Upper lobe of right lung (tissue), 1 donor: ENCODE measurements at regions not wholly inside any gene's neighbourhood (a gene's known extent, or its start where the extent isn't known, plus 50 kb on each side); places are given as distances from the start of the nearest gene placed in this dataset.
A peak's percentile ranks its signal among the peaks of the same experiment; 100 is the strongest.

Experiments
- ATAC-seq: fragments of 200-7000 bp; cut with Tn5 transposase; one replicate; pipeline ENCODE4 v1.9.1; 2020; ENCODE audit warnings: mild to moderate bottlenecking, moderate library complexity
- DNase-seq: peaks from one replicate; pipeline ENCODE4 v3.0.0-alpha.2; 2020
- H3K27ac ChIP-seq: fragments of 200-600 bp; one replicate; pipeline ENCODE4 v1.8.0; 2022
- H3K27me3 ChIP-seq: fragments of 200-600 bp; one replicate; pipeline ENCODE4 v1.8.0; 2022; ENCODE audit warnings: mild to moderate bottlenecking
- H3K36me3 ChIP-seq: fragments of 200-600 bp; one replicate; pipeline ENCODE4 v1.8.0; 2022
- H3K4me1 ChIP-seq: fragments of 200-600 bp; one replicate; pipeline ENCODE4 v1.8.0; 2022
- H3K4me3 ChIP-seq: fragments of 200-600 bp; one replicate; pipeline ENCODE4 v1.8.0; 2022; ENCODE audit warnings: mild to moderate bottlenecking
- H3K9me3 ChIP-seq: fragments of 200-600 bp; one replicate; pipeline ENCODE4 v1.8.0; 2022
- CTCF ChIP-seq: fragments of 200-600 bp; IDR thresholded peaks from one replicate; pipeline ENCODE4 v1.8.0; 2022; ENCODE audit warnings: antibody characterized with exemption
- intact Hi-C: fragments of 100-400 bp; cut with DNase I; formaldehyde crosslinking; loops from one replicate; pipeline ENCODE4 v1.11.0; 2022
- donor health status: DM: no; HTN: yes; CAD: no; lungs with severe emphysema.

DNA sequence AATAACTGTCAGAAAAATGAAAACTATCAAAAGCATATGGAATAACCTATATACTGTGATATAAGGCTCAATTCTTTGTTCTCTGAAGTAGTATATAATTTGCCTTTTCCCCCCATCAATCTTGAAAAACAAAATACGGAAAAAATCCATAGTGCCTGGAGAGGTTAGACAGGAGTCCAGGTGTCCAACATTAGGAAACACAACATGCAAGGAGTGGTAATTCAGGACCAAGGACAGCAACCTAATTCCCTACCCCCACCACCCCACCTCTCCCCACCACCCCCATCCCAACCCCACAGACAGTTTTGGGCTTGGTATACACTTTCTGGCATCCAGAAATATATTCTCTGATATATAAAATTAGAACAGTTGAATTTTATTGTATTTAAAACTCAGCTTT is 55.1 kb upstream of the SLC25A26 start:
- intact Hi-C loops: no loop called here
- Histone ChIP-seq H3K27ac (no peak overlapping the region), H3K36me3 (no peaks in the 10 kb centered on the region), H3K9me3 (no peaks in the 10 kb centered on the region), H3K4me3 (no peak overlapping the region), H3K27me3 (no peaks in the 10 kb centered on the region), H3K4me1 (no peaks in the 10 kb centered on the region)
- no peak for DNase-seq
- no peak for ATAC-seq
- no peak for TF ChIP-seq CTCF

- DNase-seq (no peak), ATAC-seq (no peak)
- no peak overlapping the region for H3K27ac ChIP-seq
- no peak overlapping the region for H3K4me3 ChIP-seq
- H3K36me3 ChIP-seq: no peaks in the 10 kb centered on the region
- H3K27me3 ChIP-seq: no peaks in the 10 kb centered on the region
- H3K9me3 ChIP-seq: no peaks in the 10 kb centered on the region
- TF ChIP-seq CTCF: no peak
- no peaks in the 10 kb centered on the region for H3K4me1 ChIP-seq
- intact Hi-C loops: no loop called here
Observed at GRCh38 chr3:66164155-66164554, 56.6 kb upstream of the SLC25A26 start.

DNA sequence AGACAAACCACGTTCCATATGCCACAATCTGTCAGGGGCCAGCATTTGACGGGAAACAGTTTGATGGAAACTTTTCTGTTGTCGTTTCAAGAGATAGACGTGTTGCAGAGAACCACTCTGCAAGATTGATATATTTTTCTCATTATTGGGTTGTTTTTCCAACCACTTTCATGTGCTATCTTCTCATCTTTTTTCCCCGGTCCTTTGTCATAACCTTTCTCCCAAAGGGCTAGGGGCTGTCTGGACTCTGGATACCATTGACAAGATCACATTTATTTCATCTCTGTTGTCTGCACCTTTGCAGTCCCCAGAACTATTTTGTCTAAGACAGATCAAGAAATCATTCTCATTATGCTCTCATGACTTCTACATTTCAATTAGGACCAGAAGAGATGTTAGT is 57.6 kb upstream of the SLC25A26 start:
- no peak for DNase-seq
- H3K4me1 ChIP-seq: no peaks in the 10 kb centered on the region
- no peaks in the 10 kb centered on the region for H3K36me3 ChIP-seq
- no peak for TF ChIP-seq CTCF
- intact Hi-C loops: no loop called here
- no peak for ATAC-seq
- no peak overlapping the region for H3K27ac ChIP-seq
- no peak overlapping the region for H3K4me3 ChIP-seq
- H3K27me3 ChIP-seq: no peaks in the 10 kb centered on the region
- no peaks in the 10 kb centered on the region for H3K9me3 ChIP-seq

- no peak for TF ChIP-seq CTCF
- H3K4me3 ChIP-seq: no peak overlapping the region
- no peak for ATAC-seq
- no peaks in the 10 kb centered on the region for H3K36me3 ChIP-seq
- H3K27me3 ChIP-seq: no peaks in the 10 kb centered on the region
- intact Hi-C loops: no loop called here
- H3K9me3 ChIP-seq: no peaks in the 10 kb centered on the region
- DNase-seq: no peak
- H3K4me1 ChIP-seq: no peaks in the 10 kb centered on the region
- H3K27ac ChIP-seq: no peak overlapping the region
Observed at GRCh38 chr3:66162766-66163165, 58.0 kb upstream of the SLC25A26 start.

- Histone ChIP-seq H3K36me3 (no peaks in the 10 kb centered on the region), H3K9me3 (no peaks in the 10 kb centered on the region), H3K27me3 (no peaks in the 10 kb centered on the region), H3K4me3 (no peak overlapping the region), H3K27ac (no peak overlapping the region), H3K4me1 (no peaks in the 10 kb centered on the region)
- DNase-seq (no peak), ATAC-seq (no peak)
- TF ChIP-seq CTCF: no peak
- intact Hi-C loops: no loop called here
Observed at GRCh38 chr3:66158933-66159683, 61.7 kb upstream of the SLC25A26 start.

GRCh38 chr3:66154444-66154861 is 66.3 kb upstream of the SLC25A26 start:
- no peak for TF ChIP-seq CTCF
- intact Hi-C loops: no loop called here
- Histone ChIP-seq H3K9me3 (no peaks in the 10 kb centered on the region), H3K36me3 (no peaks in the 10 kb centered on the region), H3K27ac (no peak overlapping the region), H3K4me1 (no peaks in the 10 kb centered on the region), H3K4me3 (peak overlapping the region; percentile 23), H3K27me3 (no peaks in the 10 kb centered on the region)
- ATAC-seq (no peak), DNase-seq (no peak)
